ENCODE measurements at regions not wholly inside any gene's neighbourhood (a gene's known extent, or its start where the extent isn't known, plus 50 kb on each side); places are given as distances from the start of the nearest gene placed in this dataset.
A peak's percentile ranks its signal among the peaks of the same experiment; 100 is the strongest.

- H3K4me3 ChIP-seq (ENCODE audit: low read depth, low read length), result peak overlapping the region; percentile 73
- peak overlapping the region; percentile 66 for H3K9ac ChIP-seq (ENCODE audit: low read length)
- H3K4me1 ChIP-seq (ENCODE audit: control insufficient read depth, insufficient read depth, low read length), result no peaks in the 10 kb centered on the region
- H3K36me3 ChIP-seq (ENCODE audit: control insufficient read depth, insufficient read depth, low read length), result no peaks in the 10 kb centered on the region
- H3K9me3 ChIP-seq (ENCODE audit: control insufficient read depth, insufficient read depth, low read depth, low read length), result no peaks in the 10 kb centered on the region
- H3K27me3 ChIP-seq (ENCODE audit: control insufficient read depth, insufficient read depth, low read length), result peaks cover 57% of the 10 kb centered on the region
- H3K27ac ChIP-seq (ENCODE audit: low read depth, low read length), result no peak overlapping the region
These were observed 65.0 kb downstream of the NOL4 start for GRCh38 chr18:34159691-34160185.

- H3K9me3 ChIP-seq (ENCODE audit: control insufficient read depth, insufficient read depth, low read depth, low read length), result no peaks in the 10 kb centered on the region
- H3K4me3 ChIP-seq (ENCODE audit: low read depth, low read length), result peak overlapping the region; percentile 73
- H3K27ac ChIP-seq (ENCODE audit: low read depth, low read length), result no peak overlapping the region
- no peaks in the 10 kb centered on the region for H3K36me3 ChIP-seq (ENCODE audit: control insufficient read depth, insufficient read depth, low read length)
- H3K9ac ChIP-seq (ENCODE audit: low read length), result peak overlapping the region; percentile 66
- H3K4me1 ChIP-seq (ENCODE audit: control insufficient read depth, insufficient read depth, low read length), result no peaks in the 10 kb centered on the region
- peaks cover 57% of the 10 kb centered on the region for H3K27me3 ChIP-seq (ENCODE audit: control insufficient read depth, insufficient read depth, low read length)
These were observed 65.6 kb downstream of the NOL4 start for GRCh38 chr18:34158881-34159690.

- no peaks in the 10 kb centered on the region for H3K36me3 ChIP-seq (ENCODE audit: control insufficient read depth, insufficient read depth, low read length)
- H3K27me3 ChIP-seq (ENCODE audit: control insufficient read depth, insufficient read depth, low read length), result peaks cover 31% of the 10 kb centered on the region
- H3K9ac ChIP-seq (ENCODE audit: low read length), result no peak overlapping the region
- H3K4me1 ChIP-seq (ENCODE audit: control insufficient read depth, insufficient read depth, low read length), result no peaks in the 10 kb centered on the region
- no peaks in the 10 kb centered on the region for H3K9me3 ChIP-seq (ENCODE audit: control insufficient read depth, insufficient read depth, low read depth, low read length)
- no peak overlapping the region for H3K27ac ChIP-seq (ENCODE audit: low read depth, low read length)
- no peak overlapping the region for H3K4me3 ChIP-seq (ENCODE audit: low read depth, low read length)
These were observed 71.0 kb downstream of the NOL4 start for GRCh38 chr18:34153711-34154110.

GRCh38 chr18:34131006-34131405, 93.7 kb downstream of the NOL4 start:
- H3K27me3 ChIP-seq (ENCODE audit: control insufficient read depth, insufficient read depth, low read length), result no peaks in the 10 kb centered on the region
- H3K4me3 ChIP-seq (ENCODE audit: low read depth, low read length), result no peak overlapping the region
- H3K27ac ChIP-seq (ENCODE audit: low read depth, low read length), result no peak overlapping the region
- H3K9ac ChIP-seq (ENCODE audit: low read length), result no peak overlapping the region
- H3K36me3 ChIP-seq (ENCODE audit: control insufficient read depth, insufficient read depth, low read length), result no peaks in the 10 kb centered on the region
- no peaks in the 10 kb centered on the region for H3K9me3 ChIP-seq (ENCODE audit: control insufficient read depth, insufficient read depth, low read depth, low read length)
- no peaks in the 10 kb centered on the region for H3K4me1 ChIP-seq (ENCODE audit: control insufficient read depth, insufficient read depth, low read length)

GRCh38 chr18:34128436-34128835, 96.3 kb downstream of the NOL4 start:
- no peak overlapping the region for H3K9ac ChIP-seq (ENCODE audit: low read length)
- H3K9me3 ChIP-seq (ENCODE audit: control insufficient read depth, insufficient read depth, low read depth, low read length), result no peaks in the 10 kb centered on the region
- H3K27me3 ChIP-seq (ENCODE audit: control insufficient read depth, insufficient read depth, low read length), result no peaks in the 10 kb centered on the region
- no peak overlapping the region for H3K4me3 ChIP-seq (ENCODE audit: low read depth, low read length)
- H3K27ac ChIP-seq (ENCODE audit: low read depth, low read length), result no peak overlapping the region
- H3K4me1 ChIP-seq (ENCODE audit: control insufficient read depth, insufficient read depth, low read length), result no peaks in the 10 kb centered on the region
- H3K36me3 ChIP-seq (ENCODE audit: control insufficient read depth, insufficient read depth, low read length), result no peaks in the 10 kb centered on the region

- Histone ChIP-seq H3K9me3 (ENCODE audit: control insufficient read depth, insufficient read depth, low read depth, low read length) (no peaks in the 10 kb centered on the region), H3K9ac (ENCODE audit: low read length) (no peak overlapping the region), H3K4me3 (ENCODE audit: low read depth, low read length) (no peak overlapping the region), H3K4me1 (ENCODE audit: control insufficient read depth, insufficient read depth, low read length) (no peaks in the 10 kb centered on the region), H3K27ac (ENCODE audit: low read depth, low read length) (no peak overlapping the region), H3K27me3 (ENCODE audit: control insufficient read depth, insufficient read depth, low read length) (no peaks in the 10 kb centered on the region), H3K36me3 (ENCODE audit: control insufficient read depth, insufficient read depth, low read length) (no peaks in the 10 kb centered on the region)
These were observed 98.6 kb downstream of the NOL4 start for GRCh38 chr18:34126121-34126520.

- Histone ChIP-seq H3K4me3 (ENCODE audit: low read depth, low read length) (no peak overlapping the region), H3K9me3 (ENCODE audit: control insufficient read depth, insufficient read depth, low read depth, low read length) (no peaks in the 10 kb centered on the region), H3K36me3 (ENCODE audit: control insufficient read depth, insufficient read depth, low read length) (no peaks in the 10 kb centered on the region), H3K27ac (ENCODE audit: low read depth, low read length) (no peak overlapping the region), H3K27me3 (ENCODE audit: control insufficient read depth, insufficient read depth, low read length) (no peaks in the 10 kb centered on the region), H3K9ac (ENCODE audit: low read length) (no peak overlapping the region), H3K4me1 (ENCODE audit: control insufficient read depth, insufficient read depth, low read length) (no peaks in the 10 kb centered on the region)
These were observed 101.9 kb downstream of the NOL4 start for GRCh38 chr18:34122724-34123334.

- no peaks in the 10 kb centered on the region; the same call in 1 of the 2 replicates for H3K27me3 ChIP-seq (ENCODE audit: control insufficient read depth, insufficient read depth, low read length)
- H3K4me1 ChIP-seq (ENCODE audit: control insufficient read depth, insufficient read depth, low read length), result peaks cover 9% of the 10 kb centered on the region; the same call in 1 of the 2 replicates
- H3K9me3 ChIP-seq (ENCODE audit: control insufficient read depth, insufficient read depth, low read depth, low read length), result no peaks in the 10 kb centered on the region
- no peak overlapping the region for H3K9ac ChIP-seq (ENCODE audit: low read length)
- no peak overlapping the region for H3K27ac ChIP-seq (ENCODE audit: low read depth, low read length)
- H3K4me3 ChIP-seq (ENCODE audit: low read depth, low read length), result no peak overlapping the region
- H3K36me3 ChIP-seq (ENCODE audit: control insufficient read depth, insufficient read depth, low read length), result no peaks in the 10 kb centered on the region
These were observed 103.5 kb downstream of the NOL4 start for GRCh38 chr18:34121200-34121721.

- Histone ChIP-seq H3K9me3 (ENCODE audit: control insufficient read depth, insufficient read depth, low read depth, low read length) (no peaks in the 10 kb centered on the region), H3K36me3 (ENCODE audit: control insufficient read depth, insufficient read depth, low read length) (no peaks in the 10 kb centered on the region), H3K27ac (ENCODE audit: low read depth, low read length) (no peak overlapping the region), H3K27me3 (ENCODE audit: control insufficient read depth, insufficient read depth, low read length) (peaks cover 2% of the 10 kb centered on the region), H3K9ac (ENCODE audit: low read length) (no peak overlapping the region), H3K4me3 (ENCODE audit: low read depth, low read length) (no peak overlapping the region), H3K4me1 (ENCODE audit: control insufficient read depth, insufficient read depth, low read length) (peaks cover 9% of the 10 kb centered on the region; the same call in 1 of the 2 replicates)
These were observed 104.4 kb downstream of the NOL4 start for GRCh38 chr18:34120294-34120693.

GRCh38 chr18:34117319-34117718, 107.4 kb downstream of the NOL4 start:
- Histone ChIP-seq H3K27ac (ENCODE audit: low read depth, low read length) (no peak overlapping the region), H3K4me3 (ENCODE audit: low read depth, low read length) (no peak overlapping the region), H3K9ac (ENCODE audit: low read length) (no peak overlapping the region), H3K27me3 (ENCODE audit: control insufficient read depth, insufficient read depth, low read length) (peaks cover 2% of the 10 kb centered on the region), H3K36me3 (ENCODE audit: control insufficient read depth, insufficient read depth, low read length) (no peaks in the 10 kb centered on the region), H3K9me3 (ENCODE audit: control insufficient read depth, insufficient read depth, low read depth, low read length) (no peaks in the 10 kb centered on the region), H3K4me1 (ENCODE audit: control insufficient read depth, insufficient read depth, low read length) (peaks cover 9% of the 10 kb centered on the region; the same call in 1 of the 2 replicates)
